Liver (tissue), 8 donors: ENCODE measurements at regions not wholly inside any gene's neighbourhood (a gene's known extent, or its start where the extent isn't known, plus 50 kb on each side); places are given as distances from the start of the nearest gene placed in this dataset.

Source experiments
- DNase-seq: peaks from one replicate; pipeline ENCODE4 v3.0.0-alpha.2; 2017; ENCODE audit warnings: low spot score
- H3K27ac ChIP-seq, 2 donors: one replicate each; pipeline ENCODE4 v1.7.0; 2013; ENCODE audit warnings: inconsistent platforms in 2 of 2, low read length in 2 of 2, control low read depth in 1 of 2, low read depth in 1 of 2, mild to moderate bottlenecking in 1 of 2
- H3K27me3 ChIP-seq, 4 donors: one replicate each; pipeline versions ENCODE4 v1.6.1 to v1.7.0; 2013; ENCODE audit warnings: low read length in 3 of 4, inconsistent platforms in 1 of 4, mild to moderate bottlenecking in 1 of 4, moderate library complexity in 1 of 4; ENCODE audit not compliant: control insufficient read depth in 4 of 4, insufficient read depth in 4 of 4
- H3K36me3 ChIP-seq, 4 donors: one replicate each; pipeline versions ENCODE4 v1.6.1 to v1.7.0; 2013; ENCODE audit warnings: low read length in 3 of 4, mild to moderate bottlenecking in 3 of 4, low read depth in 1 of 4, moderate library complexity in 1 of 4; ENCODE audit not compliant: control insufficient read depth in 4 of 4, insufficient read depth in 3 of 4
- H3K4me1 ChIP-seq, 4 donors: one replicate each; pipeline versions ENCODE4 v1.6.1 to v1.7.0; 2013; ENCODE audit warnings: low read length in 3 of 4, mild to moderate bottlenecking in 3 of 4, moderate library complexity in 1 of 4; ENCODE audit not compliant: control insufficient read depth in 4 of 4, insufficient read depth in 4 of 4
- H3K4me3 ChIP-seq, 3 donors: one replicate each; pipeline versions ENCODE4 v1.6.1 to v1.7.0; 2013; ENCODE audit warnings: low read length in 3 of 3, control low read depth in 1 of 3, low read depth in 1 of 3, mild to moderate bottlenecking in 1 of 3
- H3K9ac ChIP-seq, 2 donors: one replicate each; pipeline ENCODE4 v1.7.0; 2013; ENCODE audit warnings: low read length in 2 of 2, mild to moderate bottlenecking in 2 of 2, moderate library complexity in 2 of 2, control low read depth in 1 of 2, low read depth in 1 of 2
- H3K9me3 ChIP-seq, 4 donors: one replicate each; pipeline versions ENCODE4 v1.6.1 to v1.7.0; 2013; ENCODE audit warnings: low read length in 3 of 4; ENCODE audit not compliant: control insufficient read depth in 4 of 4
- ATF3 ChIP-seq: IDR thresholded peaks from 2 replicates; pipeline ENCODE4 v1.6.1; 2016; ENCODE audit warnings: antibody characterized with exemption
- CTCF ChIP-seq: fragments of 150-350 bp; IDR thresholded peaks from 2 replicates; pipeline ENCODE4 v1.5.1; 2017; ENCODE audit warnings: improper control_type of control experiment, low read depth, low read length; ENCODE audit not compliant: missing input control
- EGR1 ChIP-seq, 2 donors: IDR thresholded peaks; 2 replicates each; pipeline ENCODE4 v1.6.1; 2016 to 2018; ENCODE audit warnings: antibody characterized with exemption in 2 of 2, low read depth in 2 of 2
- FOXA1 ChIP-seq: IDR thresholded peaks from 2 replicates; pipeline ENCODE4 v1.6.1; 2016; ENCODE audit warnings: antibody characterized with exemption
- FOXA2 ChIP-seq: IDR thresholded peaks from 2 replicates; pipeline ENCODE4 v1.6.1; 2016; ENCODE audit warnings: antibody characterized with exemption
- GABPA ChIP-seq, 2 donors: IDR thresholded peaks in 1 of 2; conservative IDR thresholded peaks in 1 of 2; 2 replicates each; pipeline ENCODE4 v1.6.1; 2016; ENCODE audit warnings: antibody characterized with exemption in 2 of 2, mild to moderate bottlenecking in 1 of 2, moderate library complexity in 1 of 2
- HNF4A ChIP-seq, 2 donors: conservative IDR thresholded peaks; 2 replicates each; pipeline ENCODE4 v1.6.1; 2016; ENCODE audit warnings: antibody characterized with exemption in 2 of 2, mild to moderate bottlenecking in 2 of 2
- HNF4G ChIP-seq: IDR thresholded peaks from 2 replicates; pipeline ENCODE4 v1.6.1; 2016; ENCODE audit warnings: antibody characterized with exemption
- JUND ChIP-seq, 2 donors: IDR thresholded peaks; 2 replicates each; pipeline ENCODE4 v1.6.1; 2016; ENCODE audit warnings: antibody characterized with exemption in 2 of 2
- MAX ChIP-seq: IDR thresholded peaks from 2 replicates; pipeline ENCODE4 v1.6.1; 2016; ENCODE audit warnings: antibody characterized with exemption
- NR2F2 ChIP-seq: IDR thresholded peaks from 2 replicates; pipeline ENCODE4 v1.6.1; 2016; ENCODE audit warnings: antibody characterized with exemption
- RAD21 ChIP-seq, 2 donors: IDR thresholded peaks; 2 replicates each; pipeline ENCODE4 v1.6.1; 2016; ENCODE audit warnings: antibody characterized with exemption in 2 of 2, mild to moderate bottlenecking in 2 of 2
- REST ChIP-seq: IDR thresholded peaks from 2 replicates; pipeline ENCODE4 v1.6.1; 2016; ENCODE audit warnings: antibody characterized with exemption, mild to moderate bottlenecking
- RXRA ChIP-seq, 2 donors: IDR thresholded peaks; 2 replicates each; pipeline ENCODE4 v1.6.1; 2017 to 2018; ENCODE audit warnings: antibody characterized with exemption in 2 of 2, mild to moderate bottlenecking in 1 of 2
- SP1 ChIP-seq: IDR thresholded peaks from 2 replicates; pipeline ENCODE4 v1.6.1; 2018; ENCODE audit warnings: antibody characterized with exemption, mild to moderate bottlenecking
- TAF1 ChIP-seq: conservative IDR thresholded peaks from 2 replicates; pipeline ENCODE4 v1.6.1; 2016; ENCODE audit warnings: antibody characterized with exemption, mild to moderate bottlenecking
- YY1 ChIP-seq: IDR thresholded peaks from 2 replicates; pipeline ENCODE4 v1.6.1; 2016; ENCODE audit warnings: antibody characterized with exemption, mild to moderate bottlenecking
- ZBTB33 ChIP-seq: IDR thresholded peaks from 2 replicates; pipeline ENCODE4 v1.6.1; 2016; ENCODE audit warnings: antibody characterized with exemption
- WGBS: extraction: QIAGEN DNeasy Blood & Tissue Kit; methylation state at CpG from one replicate; pipeline ENCODE4 v1.1.7; 2013; 5-methylcytosine and 5-hydroxymethylcytosine counted together
- donor health status: healthy.
- donor health status: healthy.
- donor health status: healthy.
- donor health status: healthy.
- donor health status: healthy.

- TF ChIP-seq RXRA (IDR thresholded peaks at IDR 0.05) = no peak
- TF ChIP-seq REST = no peak
- no peak for TF ChIP-seq SP1
- no peak for TF ChIP-seq ATF3
- TF ChIP-seq TAF1 = no peak
Measured at GRCh38 chr9:74412236-74412979, 84.7 kb upstream of the RORB start (continued).

- no peak overlapping the region for H3K4me3 ChIP-seq
- TF ChIP-seq JUND (IDR thresholded peaks at IDR 0.05) = no peak
- TF ChIP-seq GABPA (IDR thresholded peaks at IDR 0.05 in 1 of 2, conservative IDR thresholded peaks at IDR 0.05 in 1 of 2) = no peak
- TF ChIP-seq HNF4G = no peak
- no peak for TF ChIP-seq RAD21 (IDR thresholded peaks at IDR 0.05)
- no peak for TF ChIP-seq EGR1 (IDR thresholded peaks at IDR 0.05; ENCODE audit: low read depth in 2 of 2)
- TF ChIP-seq ZBTB33 = no peak
- TF ChIP-seq NR2F2 = no peak
- no peak for TF ChIP-seq SP1
- TF ChIP-seq REST = no peak
- TF ChIP-seq CTCF = no peak
- TF ChIP-seq TAF1 = no peak
- no peak for TF ChIP-seq ATF3
- no peak for TF ChIP-seq RXRA (IDR thresholded peaks at IDR 0.05)
- no peak for TF ChIP-seq MAX
- no peak for TF ChIP-seq FOXA1
- no peak for TF ChIP-seq YY1
- TF ChIP-seq HNF4A (conservative IDR thresholded peaks at IDR 0.05) = no peak
- no peak for TF ChIP-seq FOXA2
- H3K27ac ChIP-seq = no peak overlapping the region
- no peaks in the 10 kb centered on the region for H3K4me1 ChIP-seq
- no peak for DNase-seq
- H3K36me3 ChIP-seq = no peaks in the 10 kb centered on the region
- 42% methylated on average over 1 of the region's 1 CpG for WGBS
- H3K9ac ChIP-seq = no peak overlapping the region
- no peaks in the 10 kb centered on the region for H3K27me3 ChIP-seq
- H3K9me3 ChIP-seq = peaks cover 0 to 6% (median 1%) of the 10 kb centered on the region in 4 donors
Measured at GRCh38 chr9:74413876-74414275, 83.3 kb upstream of the RORB start.
